Gastroesophageal sphincter (tissue), 3 donors: ENCODE measurements at regions not wholly inside any gene's neighbourhood (a gene's known extent, or its start where the extent isn't known, plus 50 kb on each side); places are given as distances from the start of the nearest gene placed in this dataset.

Experiments used
- CTCF ChIP-seq, 4 experiments: fragments of 200-600 bp in 2 of 4; fragments of 450-650 bp in 2 of 4; sonication (generic) in 1 of 4; IDR thresholded peaks; one replicate each; pipeline ENCODE4 v1.5.1; 2017 to 2019; ENCODE audit warnings: antibody characterized with exemption in 4 of 4, mild to moderate bottlenecking in 2 of 4, moderate library complexity in 2 of 4
- POLR2A ChIP-seq, 2 donors: fragments of 450-650 bp; IDR thresholded peaks; one replicate each; pipeline ENCODE4 v1.6.1; 2017; ENCODE audit warnings: antibody characterized with exemption in 2 of 2, mild to moderate bottlenecking in 2 of 2, moderate library complexity in 1 of 2
- POLR2AphosphoS5 ChIP-seq: sonication (generic); formaldehyde crosslinking; IDR thresholded peaks from one replicate; pipeline ENCODE4 v1.6.1; 2017; ENCODE audit warnings: antibody characterized with exemption

- TF ChIP-seq POLR2AphosphoS5, result no peak
- no peak for TF ChIP-seq CTCF (IDR thresholded peaks at IDR 0.05)
- no peak for TF ChIP-seq POLR2A (IDR thresholded peaks at IDR 0.05)
Measured at GRCh38 chr4:43983610-43984009, 465.0 kb downstream of the KCTD8 start.
